Caco-2 (cell line): ENCODE measurements at regions not wholly inside any gene's neighbourhood (a gene's known extent, or its start where the extent isn't known, plus 50 kb on each side); places are given as distances from the start of the nearest gene placed in this dataset.

ENCODE experiments used
- BruUV-seq: library from RNA; stranded (reverse); fragments of 400-500 nt; replicated peaks from 2 replicates; lab custom pipeline; 2021; lab: Mats Ljungman, UMichigan
- CTCF ChIA-PET: fragments of 300-600 bp; sonication (Branson Sonifier 250); formaldehyde crosslinking; loops from one replicate; lab custom pipeline; 2022; ENCODE audit warnings: antibody characterized with exemption; lab: Charles Lee
- POLR2A ChIA-PET: fragments of 300-600 bp; sonication (Branson Sonifier 250); formaldehyde crosslinking; loops from one replicate; lab custom pipeline; 2022; ENCODE audit warnings: antibody characterized with exemption; lab: Charles Lee
- DNase-seq, 2 experiments: peaks; one replicate each; pipeline versions ENCODE4 v3.0.0 to v3.0.0-alpha.2; 2020 to 2022
- H3K27me3 ChIP-seq: replicated peaks from 2 replicates; pipeline ENCODE4 v1.6.0; 2011; ENCODE audit warnings: low read length; ENCODE audit not compliant: control insufficient read depth, insufficient read depth
- H3K36me3 ChIP-seq: 2 replicates; pipeline ENCODE4 v1.5.1; 2011; ENCODE audit warnings: low read length; ENCODE audit not compliant: control insufficient read depth, insufficient read depth
- H3K4me1 ChIP-seq: fragments of 250-450 bp; sonication (Bioruptor Pico); 2 replicates; pipeline ENCODE4 v1.5.1; 2020; ENCODE audit warnings: mild to moderate bottlenecking
- H3K4me3 ChIP-seq: 2 replicates; pipeline ENCODE4 v1.5.1; 2011; ENCODE audit warnings: low read depth, mild to moderate bottlenecking, control low read depth, low read length
- H3K9me3 ChIP-seq: fragments of 250-450 bp; sonication (Bioruptor Pico); 2 replicates; pipeline ENCODE4 v1.5.1; 2020; ENCODE audit warnings: mild to moderate bottlenecking, moderate library complexity
- H3K27ac Mint-ChIP-seq: one replicate; pipeline ENCODE4 v1.8.0; 2022; ENCODE audit warnings: mixed read lengths; ENCODE audit not compliant: unreplicated experiment
- H3K27me3 Mint-ChIP-seq: one replicate; pipeline ENCODE4 v1.8.0; 2022; ENCODE audit warnings: mixed read lengths; ENCODE audit not compliant: insufficient read depth, unreplicated experiment
- H3K36me3 Mint-ChIP-seq: one replicate; pipeline ENCODE4 v1.8.0; 2022; ENCODE audit warnings: mild to moderate bottlenecking, mixed read lengths; ENCODE audit not compliant: insufficient read depth, unreplicated experiment
- H3K4me1 Mint-ChIP-seq: one replicate; pipeline ENCODE4 v1.8.0; 2022; ENCODE audit warnings: low read depth, mixed read lengths; ENCODE audit not compliant: unreplicated experiment
- H3K4me3 Mint-ChIP-seq: one replicate; pipeline ENCODE4 v1.8.0; 2022; ENCODE audit warnings: mild to moderate bottlenecking, moderate library complexity, mixed read lengths; ENCODE audit not compliant: unreplicated experiment
- H3K9me3 Mint-ChIP-seq: one replicate; pipeline ENCODE4 v1.8.0; 2022; ENCODE audit warnings: mixed read lengths; ENCODE audit not compliant: unreplicated experiment
- intact Hi-C: fragments of 100-400 bp; cut with micrococcal nuclease; formaldehyde crosslinking; loops from one replicate; pipeline ENCODE4 v1.10.0; 2022; ENCODE audit not compliant: unreplicated experiment
- TF ChIP-seq, protein P1 (sequence below), 2 experiments: fragments of 200-600 bp in 1 of 2; IDR thresholded peaks; 1 replicate in 1 of 2; 2 replicates in 1 of 2; pipeline versions ENCODE4 v1.5.1 to v1.8.0; 2011 to 2022; ENCODE audit warnings: antibody characterized with exemption in 1 of 2, control low read depth in 1 of 2, inconsistent platforms in 1 of 2, low read depth in 1 of 2, low read length in 1 of 2, mild to moderate bottlenecking in 1 of 2, moderate library complexity in 1 of 2; ENCODE audit not compliant: insufficient read depth in 1 of 2, severe bottlenecking in 1 of 2, unreplicated experiment in 1 of 2

DNA sequence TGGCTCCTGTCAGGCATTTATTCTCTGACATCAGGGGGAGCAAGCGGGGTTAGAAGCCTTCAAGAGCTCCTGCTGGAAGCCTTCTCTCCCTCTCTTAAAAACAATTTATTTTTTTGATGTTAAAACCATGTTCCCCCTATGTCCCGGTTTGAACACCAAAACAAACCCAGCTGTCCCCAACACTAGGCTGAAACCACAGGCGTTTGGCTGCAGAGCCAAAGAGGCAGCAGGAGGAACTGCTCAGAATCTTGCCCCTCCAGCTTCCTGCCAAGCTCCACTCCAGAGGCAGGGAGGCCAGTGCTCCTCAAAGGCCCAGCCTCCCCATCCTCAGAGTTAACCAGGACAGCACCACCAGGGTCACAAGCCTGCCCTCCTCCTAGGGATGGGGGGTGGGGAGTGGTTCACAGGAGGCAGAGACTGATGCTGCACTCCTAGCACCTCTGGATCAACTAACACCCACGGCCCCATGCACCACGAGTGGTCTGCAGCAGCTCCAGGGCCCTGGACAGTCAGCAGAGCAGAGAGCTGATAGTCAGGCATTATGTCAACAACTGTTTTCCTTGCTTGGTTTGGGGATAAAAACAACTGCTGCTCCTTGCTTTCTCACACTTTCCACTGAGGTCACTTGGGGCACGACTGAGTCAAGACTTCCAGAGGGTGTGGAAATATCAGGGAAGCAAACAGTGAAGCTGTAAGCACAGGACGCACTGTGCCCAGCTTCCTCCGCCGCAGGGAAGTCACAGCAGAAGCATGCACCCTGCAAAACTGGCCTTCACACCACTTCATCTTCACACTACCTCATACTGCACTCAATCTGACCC lies 96.5 kb upstream of the ADRA1B start:
- Mint-ChIP-seq H3K9me3 (no peaks in the 10 kb centered on the region), H3K36me3 (no peaks in the 10 kb centered on the region), H3K27me3 (peaks cover 18% of the 10 kb centered on the region), H3K4me1 (no peaks in the 10 kb centered on the region), H3K27ac (no peak overlapping the region), H3K4me3 (no peak overlapping the region)
- H3K36me3 ChIP-seq = no peaks in the 10 kb centered on the region
- no peak overlapping the region for H3K4me3 ChIP-seq
- H3K4me1 ChIP-seq = no peaks in the 10 kb centered on the region
- ChIA-PET CTCF (interaction anchor here (0.6 kb wide), 1 partner anchor 1455 kb away, joined by 3 read pairs; no protein-coding TSS in a partner anchor), POLR2A (interaction anchor here (0.6 kb wide), 1 partner anchor 23 kb away, joined by 6 read pairs; no protein-coding TSS in a partner anchor)
- BruUV-seq = no TSS peak
- H3K27me3 ChIP-seq = no peaks in the 10 kb centered on the region
- TF ChIP-seq, protein P1, sequence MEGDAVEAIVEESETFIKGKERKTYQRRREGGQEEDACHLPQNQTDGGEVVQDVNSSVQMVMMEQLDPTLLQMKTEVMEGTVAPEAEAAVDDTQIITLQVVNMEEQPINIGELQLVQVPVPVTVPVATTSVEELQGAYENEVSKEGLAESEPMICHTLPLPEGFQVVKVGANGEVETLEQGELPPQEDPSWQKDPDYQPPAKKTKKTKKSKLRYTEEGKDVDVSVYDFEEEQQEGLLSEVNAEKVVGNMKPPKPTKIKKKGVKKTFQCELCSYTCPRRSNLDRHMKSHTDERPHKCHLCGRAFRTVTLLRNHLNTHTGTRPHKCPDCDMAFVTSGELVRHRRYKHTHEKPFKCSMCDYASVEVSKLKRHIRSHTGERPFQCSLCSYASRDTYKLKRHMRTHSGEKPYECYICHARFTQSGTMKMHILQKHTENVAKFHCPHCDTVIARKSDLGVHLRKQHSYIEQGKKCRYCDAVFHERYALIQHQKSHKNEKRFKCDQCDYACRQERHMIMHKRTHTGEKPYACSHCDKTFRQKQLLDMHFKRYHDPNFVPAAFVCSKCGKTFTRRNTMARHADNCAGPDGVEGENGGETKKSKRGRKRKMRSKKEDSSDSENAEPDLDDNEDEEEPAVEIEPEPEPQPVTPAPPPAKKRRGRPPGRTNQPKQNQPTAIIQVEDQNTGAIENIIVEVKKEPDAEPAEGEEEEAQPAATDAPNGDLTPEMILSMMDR (IDR thresholded peaks at IDR 0.05; ENCODE audit: insufficient read depth in 1 of 2, low read depth in 1 of 2, low read length in 1 of 2, severe bottlenecking in 1 of 2, unreplicated experiment in 1 of 2) = no peak
- H3K9me3 ChIP-seq = no peaks in the 10 kb centered on the region
- intact Hi-C loops = no loop called here
- no peak for DNase-seq

DNA sequence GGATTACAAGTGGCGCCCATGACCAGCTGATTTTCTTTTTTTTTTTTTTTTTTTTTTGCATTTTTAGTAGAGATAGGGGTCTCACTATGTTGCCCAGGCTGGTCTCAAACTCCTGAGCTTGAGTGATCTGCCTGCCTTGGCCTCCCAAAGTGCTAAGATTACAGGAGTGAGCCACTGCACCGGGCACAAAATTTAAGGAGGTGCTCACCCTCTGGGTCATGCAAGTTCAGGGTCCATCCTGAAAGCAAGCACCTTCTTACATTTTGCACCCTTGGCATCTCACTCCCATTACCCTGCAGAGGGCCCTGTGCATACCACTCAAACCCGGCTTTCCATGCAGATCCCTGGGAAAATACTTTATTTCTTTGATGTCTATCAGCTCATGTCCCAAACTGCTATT lies 95.6 kb upstream of the ADRA1B start:
- intact Hi-C loops = no loop called here
- no peaks in the 10 kb centered on the region for H3K9me3 ChIP-seq
- H3K36me3 ChIP-seq = no peaks in the 10 kb centered on the region
- H3K4me3 ChIP-seq = no peak overlapping the region
- no peaks in the 10 kb centered on the region for H3K4me1 ChIP-seq
- ChIA-PET CTCF (interaction anchor here (0.6 kb wide), 1 partner anchor 1456 kb away, joined by 3 read pairs; no protein-coding TSS in a partner anchor), POLR2A (interaction anchor here (0.6 kb wide), 1 partner anchor 24 kb away, joined by 6 read pairs; no protein-coding TSS in a partner anchor)
- no peak for DNase-seq
- peaks cover 18% of the 10 kb centered on the region for H3K27me3 Mint-ChIP-seq
- TF ChIP-seq, protein P1 (IDR thresholded peaks at IDR 0.05; ENCODE audit: insufficient read depth in 1 of 2, low read depth in 1 of 2, low read length in 1 of 2, severe bottlenecking in 1 of 2, unreplicated experiment in 1 of 2) = no peak
- H3K27ac Mint-ChIP-seq = no peak overlapping the region
- no peaks in the 10 kb centered on the region for H3K36me3 Mint-ChIP-seq
- no peaks in the 10 kb centered on the region for H3K4me1 Mint-ChIP-seq
- no peak overlapping the region for H3K4me3 Mint-ChIP-seq
- BruUV-seq = no TSS peak
- H3K27me3 ChIP-seq = no peaks in the 10 kb centered on the region
- no peaks in the 10 kb centered on the region for H3K9me3 Mint-ChIP-seq

DNA sequence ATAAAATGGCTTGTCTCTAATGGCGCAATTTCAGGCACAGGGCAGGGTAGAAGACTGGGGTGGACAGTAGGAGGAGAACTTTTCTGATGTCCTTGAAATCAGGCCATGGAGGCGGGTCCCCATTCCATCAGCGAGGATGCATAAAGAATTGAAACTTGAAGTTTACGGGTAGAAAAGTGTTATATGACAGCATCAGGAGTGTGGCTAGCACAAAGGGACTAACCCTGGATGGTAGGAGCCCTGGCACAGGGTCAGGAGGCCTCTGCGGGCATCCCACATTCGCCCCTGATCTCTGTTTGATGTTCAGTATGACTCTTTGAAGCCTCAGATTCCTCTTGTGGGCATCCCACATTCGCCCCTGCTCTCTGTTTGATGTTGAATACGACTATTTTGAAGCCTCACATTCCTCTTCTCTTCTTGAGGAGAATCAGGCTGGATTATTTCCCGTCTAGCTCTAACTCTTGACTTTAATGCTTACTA lies 94.8 kb upstream of the ADRA1B start:
- H3K4me3 ChIP-seq = no peak overlapping the region
- H3K9me3 ChIP-seq = no peaks in the 10 kb centered on the region
- no peaks in the 10 kb centered on the region for H3K36me3 Mint-ChIP-seq
- intact Hi-C loops = no loop called here
- ChIA-PET POLR2A (no interaction called here), CTCF (no interaction called here)
- no peaks in the 10 kb centered on the region for H3K4me1 ChIP-seq
- H3K27me3 Mint-ChIP-seq = peaks cover 16% of the 10 kb centered on the region
- DNase-seq = no peak
- H3K27me3 ChIP-seq = no peaks in the 10 kb centered on the region
- H3K36me3 ChIP-seq = no peaks in the 10 kb centered on the region
- TF ChIP-seq, protein P1 (IDR thresholded peaks at IDR 0.05; ENCODE audit: insufficient read depth in 1 of 2, low read depth in 1 of 2, low read length in 1 of 2, severe bottlenecking in 1 of 2, unreplicated experiment in 1 of 2) = no peak
- H3K4me1 Mint-ChIP-seq = no peaks in the 10 kb centered on the region
- no TSS peak for BruUV-seq
- H3K9me3 Mint-ChIP-seq = no peaks in the 10 kb centered on the region
- H3K4me3 Mint-ChIP-seq = no peak overlapping the region
- no peak overlapping the region for H3K27ac Mint-ChIP-seq
